OCI-LY1 (cell line): ENCODE measurements at regions not wholly inside any gene's neighbourhood (a gene's known extent, or its start where the extent isn't known, plus 50 kb on each side); places are given as distances from the start of the nearest gene placed in this dataset.
"Not testable (repeated sequence)": the region's sequence is repeated elsewhere in the genome, so short reads cannot be mapped to it uniquely, and the experiment has no call there.

Experiments
- H2AFZ ChIP-seq: fragments of 200-600 bp; sonication (generic), shearing (Covaris generic); 2 replicates; pipeline ENCODE4 v1.6.0; 2014; ENCODE audit warnings: antibody characterized with exemption, mild to moderate bottlenecking, low read length
- H3F3A ChIP-seq: fragments of 200-600 bp; sonication (generic), shearing (Covaris generic); 2 replicates; pipeline ENCODE4 v1.6.0; 2014; ENCODE audit warnings: mild to moderate bottlenecking, antibody characterized with exemption, low read length, moderate library complexity; ENCODE audit not compliant: insufficient read depth
- H3K27ac ChIP-seq: fragments of 200-600 bp; sonication (generic); 2 replicates; pipeline ENCODE4 v1.5.1; 2014; ENCODE audit warnings: low read length, mixed run types, mild to moderate bottlenecking, low read depth; ENCODE audit not compliant: poor library complexity, severe bottlenecking
- H3K27me3 ChIP-seq: fragments of 200-600 bp; sonication (generic); 2 replicates; pipeline ENCODE4 v1.6.0; 2014; ENCODE audit warnings: antibody characterized with exemption, mild to moderate bottlenecking, low read length, moderate library complexity; ENCODE audit not compliant: insufficient read depth
- H3K36me3 ChIP-seq: fragments of 200-600 bp; sonication (generic); 2 replicates; pipeline ENCODE4 v1.6.1; 2014; ENCODE audit warnings: mild to moderate bottlenecking, antibody characterized with exemption, low read length, moderate library complexity, mixed read lengths; ENCODE audit not compliant: insufficient read depth
- H3K4me1 ChIP-seq: fragments of 200-600 bp; sonication (generic); 2 replicates; pipeline ENCODE4 v1.5.1; 2014; ENCODE audit warnings: mild to moderate bottlenecking, low read length, moderate library complexity; ENCODE audit not compliant: insufficient read depth, severe bottlenecking
- H3K4me2 ChIP-seq: fragments of 200-600 bp; sonication (generic), shearing (Covaris generic); 2 replicates; pipeline ENCODE4 v1.6.1; 2014; ENCODE audit warnings: low read length
- H3K4me3 ChIP-seq: fragments of 200-600 bp; sonication (generic); 2 replicates; pipeline ENCODE4 v1.5.1; 2014; ENCODE audit warnings: low read length, low read depth, mild to moderate bottlenecking, mixed read lengths; ENCODE audit not compliant: poor library complexity, severe bottlenecking
- H3K79me2 ChIP-seq: fragments of 200-600 bp; shearing (Covaris generic); 2 replicates; pipeline ENCODE4 v1.6.1; 2016; ENCODE audit warnings: mixed run types, low read length, mixed read lengths; ENCODE audit not compliant: insufficient read depth
- H3K9ac ChIP-seq: fragments of 200-600 bp; sonication (generic), shearing (Covaris generic); 2 replicates; pipeline ENCODE4 v1.6.1; 2014; ENCODE audit warnings: mild to moderate bottlenecking, low read length, mixed read lengths
- H3K9me2 ChIP-seq: fragments of 200-600 bp; sonication (generic), shearing (Covaris generic); 2 replicates; pipeline ENCODE4 v1.6.1; 2014; ENCODE audit warnings: low read depth, mild to moderate bottlenecking, low read length, mixed read lengths
- H3K9me3 ChIP-seq: fragments of 200-600 bp; shearing (Covaris generic); 2 replicates; pipeline ENCODE4 v1.6.1; 2014; ENCODE audit warnings: low read length, mixed read lengths
- H4K20me1 ChIP-seq: fragments of 200-600 bp; sonication (generic), shearing (Covaris generic); 2 replicates; pipeline ENCODE4 v1.6.0; 2016; ENCODE audit warnings: mild to moderate bottlenecking, low read length; ENCODE audit not compliant: insufficient read depth
- EZH2 ChIP-seq: fragments of 200-600 bp; sonication (generic), shearing (Covaris generic); IDR thresholded peaks from 2 replicates; pipeline ENCODE4 v1.8.0; 2017; ENCODE audit warnings: borderline replicate concordance, mixed run types, mild to moderate bottlenecking, antibody characterized with exemption, low read length, moderate library complexity, mixed read lengths
- TF ChIP-seq, protein P1 (sequence below): fragments of 200-600 bp; sonication (generic), shearing (Covaris generic); IDR thresholded peaks from 2 replicates; pipeline ENCODE4 v1.5.1; 2017; ENCODE audit warnings: mild to moderate bottlenecking, antibody characterized with exemption, low read length, moderate library complexity, mixed read lengths

DNA sequence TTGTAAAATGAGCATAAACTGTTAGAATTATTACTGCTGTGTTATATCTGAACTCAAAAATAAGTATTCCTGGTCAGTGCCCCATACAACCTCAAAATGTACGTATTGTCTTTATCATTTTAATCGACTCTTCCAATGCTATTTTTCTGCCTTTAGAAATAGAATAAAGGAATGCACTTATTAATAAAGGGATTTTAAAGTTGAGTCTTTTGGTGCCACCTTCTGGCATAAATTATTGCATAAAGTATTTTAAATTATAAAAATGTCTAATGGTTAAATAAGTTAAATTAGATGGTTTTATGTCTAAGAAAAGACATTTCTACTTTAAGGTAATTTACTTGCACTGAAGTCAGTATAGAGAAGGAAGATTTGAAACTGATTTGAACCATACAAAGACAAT is 424.0 kb upstream of the NDST4 start:
- no peaks in the 10 kb centered on the region for H3K9me3 ChIP-seq
- H4K20me1 ChIP-seq: no peaks in the 10 kb centered on the region
- no peak overlapping the region for H3K4me3 ChIP-seq
- no peaks in the 10 kb centered on the region for H3K27me3 ChIP-seq
- H3K9me2 ChIP-seq: no peaks in the 10 kb centered on the region
- H3K36me3 ChIP-seq: no peaks in the 10 kb centered on the region
- no peaks in the 10 kb centered on the region for H3K79me2 ChIP-seq
- no peak overlapping the region for H3K9ac ChIP-seq
- no peaks in the 10 kb centered on the region for H3F3A ChIP-seq
- H3K4me1 ChIP-seq: no peaks in the 10 kb centered on the region
- no peak overlapping the region for H3K27ac ChIP-seq
- TF ChIP-seq, protein P1, sequence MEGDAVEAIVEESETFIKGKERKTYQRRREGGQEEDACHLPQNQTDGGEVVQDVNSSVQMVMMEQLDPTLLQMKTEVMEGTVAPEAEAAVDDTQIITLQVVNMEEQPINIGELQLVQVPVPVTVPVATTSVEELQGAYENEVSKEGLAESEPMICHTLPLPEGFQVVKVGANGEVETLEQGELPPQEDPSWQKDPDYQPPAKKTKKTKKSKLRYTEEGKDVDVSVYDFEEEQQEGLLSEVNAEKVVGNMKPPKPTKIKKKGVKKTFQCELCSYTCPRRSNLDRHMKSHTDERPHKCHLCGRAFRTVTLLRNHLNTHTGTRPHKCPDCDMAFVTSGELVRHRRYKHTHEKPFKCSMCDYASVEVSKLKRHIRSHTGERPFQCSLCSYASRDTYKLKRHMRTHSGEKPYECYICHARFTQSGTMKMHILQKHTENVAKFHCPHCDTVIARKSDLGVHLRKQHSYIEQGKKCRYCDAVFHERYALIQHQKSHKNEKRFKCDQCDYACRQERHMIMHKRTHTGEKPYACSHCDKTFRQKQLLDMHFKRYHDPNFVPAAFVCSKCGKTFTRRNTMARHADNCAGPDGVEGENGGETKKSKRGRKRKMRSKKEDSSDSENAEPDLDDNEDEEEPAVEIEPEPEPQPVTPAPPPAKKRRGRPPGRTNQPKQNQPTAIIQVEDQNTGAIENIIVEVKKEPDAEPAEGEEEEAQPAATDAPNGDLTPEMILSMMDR: no peak
- no peak for TF ChIP-seq EZH2
- H3K4me2 ChIP-seq: no peak overlapping the region
- H2AFZ ChIP-seq: no peak overlapping the region

DNA sequence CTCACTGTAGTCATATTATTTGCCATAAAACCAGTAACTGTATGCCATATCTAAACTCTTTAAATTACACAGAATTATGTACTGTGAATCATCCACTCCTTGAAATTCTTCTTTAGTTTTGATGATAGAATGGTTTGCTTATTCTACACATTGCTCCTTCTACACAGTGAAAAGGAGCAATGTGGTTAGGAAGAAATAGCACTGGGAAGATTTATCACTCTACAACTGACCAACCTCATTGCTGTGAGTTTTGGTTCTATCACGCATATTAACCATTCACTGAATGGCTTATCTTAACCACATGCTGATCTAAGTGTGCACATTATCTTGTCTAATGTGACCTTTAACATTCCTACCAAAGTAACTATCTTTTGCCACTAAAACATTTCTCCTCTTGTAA is 415.7 kb upstream of the NDST4 start:
- H3K36me3 ChIP-seq: no peaks in the 10 kb centered on the region
- H3K9me2 ChIP-seq: no peaks in the 10 kb centered on the region
- H3K4me3 ChIP-seq: no peak overlapping the region
- no peaks in the 10 kb centered on the region for H3K79me2 ChIP-seq
- H3K27ac ChIP-seq: no peak overlapping the region
- no peak overlapping the region for H2AFZ ChIP-seq
- H3K9me3 ChIP-seq: no peaks in the 10 kb centered on the region
- no peaks in the 10 kb centered on the region for H3K4me1 ChIP-seq
- H3F3A ChIP-seq: no peaks in the 10 kb centered on the region
- TF ChIP-seq, protein P1: no peak
- no peak for TF ChIP-seq EZH2
- H3K4me2 ChIP-seq: no peak overlapping the region
- H3K9ac ChIP-seq: no peak overlapping the region
- no peaks in the 10 kb centered on the region for H4K20me1 ChIP-seq
- no peaks in the 10 kb centered on the region for H3K27me3 ChIP-seq

DNA sequence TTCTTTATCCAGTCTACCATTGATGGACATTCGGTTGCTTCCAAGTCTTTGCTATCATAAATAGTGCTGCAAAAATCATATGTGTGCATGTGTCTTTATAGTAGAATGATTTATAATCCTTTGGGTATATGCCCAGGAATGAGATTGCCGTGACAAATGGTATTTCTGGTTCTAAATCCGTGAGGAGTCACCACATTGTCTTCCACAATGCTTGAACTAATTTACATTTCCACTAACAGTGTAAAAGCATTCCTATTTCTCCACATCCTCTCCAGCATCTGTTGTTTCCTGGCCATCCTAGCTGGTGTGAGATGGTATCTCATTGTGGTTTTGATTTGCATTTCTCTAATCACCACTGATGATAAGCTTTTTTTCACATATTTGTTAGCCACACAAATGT is 406.1 kb upstream of the NDST4 start:
- not testable (repeated sequence) for H4K20me1 ChIP-seq, H3K9me3 ChIP-seq

DNA sequence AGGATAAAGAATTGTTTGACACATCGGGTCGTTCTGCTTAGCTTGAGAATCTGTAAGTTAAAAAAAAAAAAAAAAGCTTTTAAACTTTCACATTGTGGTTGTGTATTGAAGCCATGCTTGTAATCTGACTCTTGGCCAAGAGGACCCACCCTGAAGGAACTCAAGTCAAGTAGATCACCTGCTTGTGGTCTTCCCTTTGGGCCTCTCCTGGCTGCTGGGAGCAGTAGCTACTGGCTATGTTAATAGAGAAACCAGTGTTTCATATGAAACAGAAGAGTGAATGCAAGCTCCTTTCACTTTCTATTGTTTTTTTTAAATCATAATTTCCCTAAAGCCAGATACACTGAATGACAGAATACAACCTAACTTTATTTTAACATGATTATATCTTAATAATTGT is 402.4 kb upstream of the NDST4 start:
- Histone ChIP-seq H2AFZ (no peak overlapping the region), H3K36me3 (no peaks in the 10 kb centered on the region), H3K4me3 (no peak overlapping the region), H3K4me1 (no peaks in the 10 kb centered on the region), H3K4me2 (no peak overlapping the region), H3K9me3 (no peaks in the 10 kb centered on the region), H3K9ac (no peak overlapping the region), H3F3A (no peaks in the 10 kb centered on the region), H3K9me2 (no peaks in the 10 kb centered on the region), H3K79me2 (no peaks in the 10 kb centered on the region), H3K27ac (no peak overlapping the region), H3K27me3 (no peaks in the 10 kb centered on the region), H4K20me1 (no peaks in the 10 kb centered on the region)
- TF ChIP-seq EZH2: no peak
- TF ChIP-seq, protein P1: no peak

More for the DNA sequence above, 406.1 kb upstream of the NDST4 start:
- H3K9me2 ChIP-seq, H3K4me3 ChIP-seq, H3K4me1 ChIP-seq, H2AFZ ChIP-seq, H3F3A ChIP-seq, H3K4me2 ChIP-seq, H3K36me3 ChIP-seq, H3K27me3 ChIP-seq, H3K27ac ChIP-seq, H3K9ac ChIP-seq, H3K79me2 ChIP-seq: not testable (repeated sequence)
